Iris pigment epithelial cell (primary cell): ENCODE measurements at regions not wholly inside any gene's neighbourhood (a gene's known extent, or its start where the extent isn't known, plus 50 kb on each side); places are given as distances from the start of the nearest gene placed in this dataset.

Source experiments
- DNase-seq: peaks from one replicate; pipeline ENCODE4 v3.0.0-alpha.2; 2011; ENCODE audit warnings: low read depth

GRCh38 chr4:44801384-44801783 lies 75.0 kb upstream of the GNPDA2 start:
- no peak for DNase-seq

- DNase-seq: no peak
Observed at GRCh38 chr4:44791831-44792230, 65.5 kb upstream of the GNPDA2 start.

- DNase-seq: no peak
Observed at GRCh38 chr4:44777115-44777514, 50.8 kb upstream of the GNPDA2 start.
